ENCODE measurements at regions not wholly inside any gene's neighbourhood (a gene's known extent, or its start where the extent isn't known, plus 50 kb on each side); places are given as distances from the start of the nearest gene placed in this dataset.

GRCh38 chr1:70536708-70537366 is 125.8 kb downstream of the CTH start:
- no peak for DNase-seq (ENCODE audit: low read depth)
- TF ChIP-seq CTCF (IDR thresholded peaks at IDR 0.05; ENCODE audit: control insufficient read depth, extremely low read depth, insufficient read depth): no peak
- no peak overlapping the region for H3K4me3 ChIP-seq (ENCODE audit: low read depth, low read length)

- H3K4me3 ChIP-seq (ENCODE audit: low read depth, low read length): no peak overlapping the region
- no peak for DNase-seq (ENCODE audit: low read depth)
- no peak for TF ChIP-seq CTCF (IDR thresholded peaks at IDR 0.05; ENCODE audit: control insufficient read depth, extremely low read depth, insufficient read depth)
Measured at GRCh38 chr1:70537788-70538187, 126.7 kb downstream of the CTH start.

GRCh38 chr1:70542030-70542429 is 131.0 kb downstream of the CTH start:
- no peak for DNase-seq (ENCODE audit: low read depth)
- TF ChIP-seq CTCF (IDR thresholded peaks at IDR 0.05; ENCODE audit: control insufficient read depth, extremely low read depth, insufficient read depth): no peak
- no peak overlapping the region for H3K4me3 ChIP-seq (ENCODE audit: low read depth, low read length)

- no peak for DNase-seq (ENCODE audit: low read depth)
- no peak for TF ChIP-seq CTCF (IDR thresholded peaks at IDR 0.05; ENCODE audit: control insufficient read depth, extremely low read depth, insufficient read depth)
- no peak overlapping the region for H3K4me3 ChIP-seq (ENCODE audit: low read depth, low read length)
Measured at GRCh38 chr1:70542856-70543255, 131.8 kb downstream of the CTH start.

GRCh38 chr1:70546726-70547125 is 135.7 kb downstream of the CTH start:
- DNase-seq (ENCODE audit: low read depth): no peak
- no peak overlapping the region for H3K4me3 ChIP-seq (ENCODE audit: low read depth, low read length)
- TF ChIP-seq CTCF (IDR thresholded peaks at IDR 0.05; ENCODE audit: control insufficient read depth, extremely low read depth, insufficient read depth): no peak

GRCh38 chr1:70552662-70553566 is 141.8 kb downstream of the CTH start:
- DNase-seq (ENCODE audit: low read depth): no peak
- no peak overlapping the region for H3K4me3 ChIP-seq (ENCODE audit: low read depth, low read length)
- TF ChIP-seq CTCF (IDR thresholded peaks at IDR 0.05; ENCODE audit: control insufficient read depth, extremely low read depth, insufficient read depth): no peak
